AG09309 (cell line): ENCODE measurements at regions not wholly inside any gene's neighbourhood (a gene's known extent, or its start where the extent isn't known, plus 50 kb on each side); places are given as distances from the start of the nearest gene placed in this dataset.

Experiments used
- DNase-seq: peaks from one replicate; pipeline ENCODE4 v3.0.0-alpha.2; 2010; ENCODE audit warnings: low read depth
- H3K4me3 ChIP-seq: 2 replicates; pipeline ENCODE4 v1.5.1; 2011; ENCODE audit warnings: mild to moderate bottlenecking, low read depth, low read length, moderate library complexity; ENCODE audit not compliant: control insufficient read depth
- CTCF ChIP-seq: IDR thresholded peaks from 2 replicates; pipeline ENCODE4 v1.5.1; 2011; ENCODE audit warnings: mild to moderate bottlenecking, low read depth, low read length, inconsistent platforms; ENCODE audit not compliant: insufficient read depth, control insufficient read depth; ENCODE audit errors: missing control alignments

- no peak overlapping the region for H3K4me3 ChIP-seq
- no peak for DNase-seq
- no peak for TF ChIP-seq CTCF
Measured at GRCh38 chr6:91152824-91153223, 566.0 kb upstream of the MAP3K7 start.

- DNase-seq: no peak
- TF ChIP-seq CTCF: no peak
- H3K4me3 ChIP-seq: no peak overlapping the region
Measured at GRCh38 chr6:91149956-91150705, 563.3 kb upstream of the MAP3K7 start.

- no peak for TF ChIP-seq CTCF
- no peak overlapping the region for H3K4me3 ChIP-seq
- no peak for DNase-seq
Measured at GRCh38 chr6:91149246-91149955, 562.5 kb upstream of the MAP3K7 start.

- TF ChIP-seq CTCF: no peak
- H3K4me3 ChIP-seq: no peak overlapping the region
- no peak for DNase-seq
Measured at GRCh38 chr6:91144126-91144525, 557.3 kb upstream of the MAP3K7 start.

GRCh38 chr6:91142154-91142553 is 555.3 kb upstream of the MAP3K7 start:
- no peak for DNase-seq
- no peak overlapping the region for H3K4me3 ChIP-seq
- TF ChIP-seq CTCF: no peak

- no peak for DNase-seq
- H3K4me3 ChIP-seq: no peak overlapping the region
- TF ChIP-seq CTCF: no peak
Measured at GRCh38 chr6:91141346-91141745, 554.5 kb upstream of the MAP3K7 start.
